Type B pancreatic cell (in vitro differentiated cells): ENCODE measurements at regions not wholly inside any gene's neighbourhood (a gene's known extent, or its start where the extent isn't known, plus 50 kb on each side); places are given as distances from the start of the nearest gene placed in this dataset.
"Not testable (repeated sequence)": the region's sequence is repeated elsewhere in the genome, so short reads cannot be mapped to it uniquely, and the experiment has no call there.

Source experiments
- DNase-seq: peaks from one replicate; pipeline ENCODE4 v3.0.0; 2021; ENCODE audit warnings: mixed read lengths; ENCODE audit not compliant: unreplicated experiment; ENCODE audit errors: extremely low spot score
- H3K27ac Mint-ChIP-seq: 2 replicates; pipeline ENCODE4 v1.8.0; 2021; ENCODE audit warnings: mild to moderate bottlenecking, mixed read lengths
- H3K27me3 Mint-ChIP-seq: 2 replicates; pipeline ENCODE4 v1.8.0; 2021; ENCODE audit warnings: mixed read lengths
- H3K36me3 Mint-ChIP-seq: 2 replicates; pipeline ENCODE4 v1.8.0; 2021; ENCODE audit warnings: mixed read lengths
- H3K4me1 Mint-ChIP-seq: one replicate; pipeline ENCODE4 v1.8.0; 2021; ENCODE audit warnings: mixed read lengths; ENCODE audit not compliant: unreplicated experiment
- H3K4me3 Mint-ChIP-seq: 2 replicates; pipeline ENCODE4 v1.8.0; 2021; ENCODE audit warnings: mild to moderate bottlenecking, mixed read lengths
- H3K9me3 Mint-ChIP-seq: 2 replicates; pipeline ENCODE4 v1.8.0; 2021; ENCODE audit warnings: mixed read lengths
- CTCF ChIP-seq: fragments of 200-600 bp; sonication (generic); conservative IDR thresholded peaks from 2 replicates; pipeline ENCODE4 v1.5.0; 2021; ENCODE audit warnings: antibody characterized with exemption, mild to moderate bottlenecking

GRCh38 chrX:151085207-151085606 is 91.2 kb upstream of the GPR50 start:
- H3K27me3 Mint-ChIP-seq = peaks cover 19% of the 10 kb centered on the region
- H3K36me3 Mint-ChIP-seq = no peaks in the 10 kb centered on the region

GRCh38 chrX:151088221-151088620 is 88.2 kb upstream of the GPR50 start:
- no peak for DNase-seq
- TF ChIP-seq CTCF = no peak
- H3K9me3 Mint-ChIP-seq = no peaks in the 10 kb centered on the region
- H3K36me3 Mint-ChIP-seq = no peaks in the 10 kb centered on the region
- H3K4me1 Mint-ChIP-seq = no peaks in the 10 kb centered on the region
- H3K27ac Mint-ChIP-seq = no peak overlapping the region
- H3K27me3 Mint-ChIP-seq = peaks cover 11% of the 10 kb centered on the region
- H3K4me3 Mint-ChIP-seq = no peak overlapping the region

More at GRCh38 chrX:151085207-151085606, 91.2 kb upstream of the GPR50 start:
- DNase-seq = no peak
- Mint-ChIP-seq H3K9me3 (no peaks in the 10 kb centered on the region), H3K4me3 (no peak overlapping the region), H3K4me1 (no peaks in the 10 kb centered on the region), H3K27ac (no peak overlapping the region)
- TF ChIP-seq CTCF = no peak

- Mint-ChIP-seq H3K4me3 (no peak overlapping the region), H3K4me1 (no peaks in the 10 kb centered on the region), H3K27ac (no peak overlapping the region), H3K36me3 (no peaks in the 10 kb centered on the region), H3K9me3 (no peaks in the 10 kb centered on the region), H3K27me3 (peaks cover 10% of the 10 kb centered on the region)
- no peak for TF ChIP-seq CTCF
- no peak for DNase-seq
These were observed 77.4 kb upstream of the GPR50 start for GRCh38 chrX:151099001-151099400.

- no peaks in the 10 kb centered on the region for H3K9me3 Mint-ChIP-seq
- H3K36me3 Mint-ChIP-seq = no peaks in the 10 kb centered on the region
- no peaks in the 10 kb centered on the region for H3K4me1 Mint-ChIP-seq
- H3K4me3 Mint-ChIP-seq = no peak overlapping the region
- no peak for DNase-seq
- no peak overlapping the region for H3K27ac Mint-ChIP-seq
- TF ChIP-seq CTCF = no peak
- peaks cover 14% of the 10 kb centered on the region for H3K27me3 Mint-ChIP-seq
These were observed 75.6 kb upstream of the GPR50 start for GRCh38 chrX:151100799-151101198.

GRCh38 chrX:151113200-151113599 is 63.2 kb upstream of the GPR50 start:
- H3K27ac Mint-ChIP-seq, H3K27me3 Mint-ChIP-seq, H3K4me1 Mint-ChIP-seq, H3K36me3 Mint-ChIP-seq, DNase-seq, H3K9me3 Mint-ChIP-seq, H3K4me3 Mint-ChIP-seq: not testable (repeated sequence)
